HG03025 (cell line): ENCODE measurements at regions not wholly inside any gene's neighbourhood (a gene's known extent, or its start where the extent isn't known, plus 50 kb on each side); places are given as distances from the start of the nearest gene placed in this dataset.

Source experiments
- ATAC-seq: cut with Tn5 transposase; IDR thresholded peaks from one replicate; pipeline ENCODE4 v1.9.1; 2021; ENCODE audit warnings: mild to moderate bottlenecking, moderate library complexity; ENCODE audit not compliant: unreplicated experiment, low FRiP score

GRCh38 chr3:144128108-144128892, 156.7 kb downstream of the DIPK2A start:
- peak; percentile 99 for ATAC-seq

- no peak for ATAC-seq
These were observed 158.1 kb downstream of the DIPK2A start for GRCh38 chr3:144129536-144130214.

DNA sequence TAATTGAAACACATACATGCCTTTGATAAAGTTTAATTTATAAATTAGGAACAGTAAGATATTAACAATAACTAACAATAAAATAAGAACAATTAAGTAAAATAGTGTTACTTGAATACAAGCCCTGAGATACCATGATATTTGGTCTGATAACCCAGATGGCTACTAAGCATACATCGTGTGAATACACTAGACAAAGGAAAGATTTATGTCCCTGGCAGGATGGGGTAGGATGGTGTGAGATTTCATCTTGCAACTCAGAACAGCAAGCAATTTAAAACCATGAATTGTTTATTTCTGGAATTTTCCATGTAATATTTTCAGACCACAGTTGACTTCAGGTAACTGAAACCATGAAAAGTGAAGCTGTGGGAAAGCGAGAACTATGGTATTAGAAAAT, 169.5 kb downstream of the DIPK2A start:
- no peak for ATAC-seq

DNA sequence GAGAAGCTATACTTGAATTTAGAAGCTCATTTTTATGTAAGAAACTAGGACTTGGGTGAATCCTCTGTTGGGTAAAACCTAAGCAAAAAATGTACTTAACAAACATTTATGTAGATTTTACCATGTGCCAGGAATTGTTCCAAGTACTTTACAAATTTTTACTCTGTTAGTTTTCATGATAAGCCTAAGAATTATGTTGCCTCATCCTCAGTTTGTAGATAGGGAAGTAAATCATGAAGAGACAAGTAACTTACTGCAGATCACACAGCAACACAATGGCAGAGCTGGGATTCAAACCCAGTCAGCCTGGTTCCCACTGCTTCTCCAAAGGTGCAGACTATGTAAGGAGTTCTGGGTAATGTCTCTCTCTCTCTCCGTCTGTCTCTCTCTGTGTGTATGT, 169.9 kb downstream of the DIPK2A start:
- ATAC-seq, result no peak

DNA sequence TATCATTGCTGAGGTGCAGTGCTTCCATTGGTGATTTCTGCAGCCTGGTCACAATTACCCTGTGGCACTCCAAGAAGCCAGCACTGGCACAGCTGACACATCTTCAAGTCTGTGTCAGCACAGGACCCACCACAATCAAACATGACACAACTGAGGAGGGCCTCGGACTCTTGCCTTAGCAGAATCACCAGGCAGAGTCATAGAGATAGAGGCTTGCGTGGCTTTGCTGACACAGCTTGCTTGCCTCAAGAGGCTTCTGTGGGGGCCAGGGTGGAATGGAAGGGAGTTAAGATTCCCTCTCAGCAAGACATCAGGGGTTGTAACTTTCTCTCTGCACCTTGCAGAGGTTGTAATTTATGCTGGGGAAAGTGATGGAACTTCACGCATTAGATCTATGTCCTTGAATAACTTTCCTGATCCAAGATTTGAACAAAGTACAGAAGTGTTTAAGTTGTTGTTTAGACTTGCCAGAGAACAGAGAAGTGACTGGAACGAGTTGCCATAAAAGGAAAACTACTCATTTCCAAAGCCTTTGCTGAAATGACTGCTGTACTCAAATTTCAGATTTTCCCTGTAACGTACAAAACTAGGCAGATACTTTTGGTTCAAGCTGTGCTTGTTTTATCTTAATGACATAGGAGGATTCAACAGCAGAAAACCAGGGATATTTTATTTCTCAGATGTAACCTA, 170.7 kb downstream of the DIPK2A start:
- ATAC-seq, result no peak

- ATAC-seq, result no peak
These were observed 176.7 kb downstream of the DIPK2A start for GRCh38 chr3:144148356-144148755.

DNA sequence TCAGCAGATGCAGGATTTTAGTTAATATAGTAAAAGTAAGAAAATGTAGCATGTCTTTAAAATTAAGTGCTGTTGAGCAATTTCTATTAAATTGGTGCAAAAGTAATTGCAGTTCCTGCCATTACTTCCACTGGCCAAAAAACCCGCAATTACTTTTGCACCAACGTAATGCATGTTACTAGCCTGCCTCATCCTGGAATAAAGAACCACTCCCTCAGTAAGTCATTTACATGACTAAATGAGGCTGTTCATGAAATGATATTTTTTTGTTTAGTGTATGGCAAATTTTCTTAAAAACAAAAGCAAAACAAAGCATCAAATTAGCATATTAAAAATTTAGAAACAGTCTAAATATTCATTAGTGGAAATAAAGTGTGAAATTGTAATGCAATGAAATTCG, 180.4 kb downstream of the DIPK2A start:
- no peak for ATAC-seq

- no peak for ATAC-seq
These were observed 189.0 kb downstream of the DIPK2A start for GRCh38 chr3:144160627-144161026.

GRCh38 chr3:144162042-144162441, 190.4 kb downstream of the DIPK2A start:
- ATAC-seq, result no peak

DNA sequence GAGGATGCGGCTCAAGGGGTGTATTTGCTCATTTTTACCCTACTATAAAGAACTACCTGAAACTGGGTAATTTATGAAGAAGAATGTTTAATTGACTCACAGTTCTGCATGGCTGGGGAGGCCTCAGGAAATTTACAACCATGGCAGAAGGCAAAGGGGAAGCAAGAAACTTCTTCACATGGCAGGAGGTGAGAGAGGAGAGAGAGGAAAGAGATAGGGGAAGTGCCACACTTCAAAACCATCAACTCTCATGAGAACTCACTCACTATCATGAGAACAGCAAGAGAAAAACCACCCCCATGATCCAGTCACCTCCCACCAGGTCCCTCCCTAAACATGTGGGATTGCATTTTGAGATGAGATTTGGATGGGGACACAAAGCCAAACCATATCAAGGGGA, 192.7 kb downstream of the DIPK2A start:
- no peak for ATAC-seq

DNA sequence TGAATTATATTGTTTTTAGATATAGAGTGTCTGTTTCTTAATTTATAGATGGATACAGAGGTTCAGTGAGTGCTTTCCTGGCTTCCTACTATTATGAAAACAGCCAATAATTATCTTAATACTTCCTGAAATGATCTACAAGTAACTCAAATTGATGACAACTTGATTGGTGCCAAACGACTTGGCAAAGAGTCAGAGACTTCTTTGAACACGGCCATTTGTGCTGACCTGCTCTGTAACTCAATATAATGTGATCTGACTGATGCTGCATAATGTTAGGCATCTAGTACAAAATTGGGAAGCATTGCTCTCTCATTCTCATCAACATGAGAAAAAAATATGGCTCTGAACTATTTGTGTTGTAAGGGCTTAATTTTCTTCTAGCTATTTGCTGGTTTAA, 193.9 kb downstream of the DIPK2A start:
- no peak for ATAC-seq

DNA sequence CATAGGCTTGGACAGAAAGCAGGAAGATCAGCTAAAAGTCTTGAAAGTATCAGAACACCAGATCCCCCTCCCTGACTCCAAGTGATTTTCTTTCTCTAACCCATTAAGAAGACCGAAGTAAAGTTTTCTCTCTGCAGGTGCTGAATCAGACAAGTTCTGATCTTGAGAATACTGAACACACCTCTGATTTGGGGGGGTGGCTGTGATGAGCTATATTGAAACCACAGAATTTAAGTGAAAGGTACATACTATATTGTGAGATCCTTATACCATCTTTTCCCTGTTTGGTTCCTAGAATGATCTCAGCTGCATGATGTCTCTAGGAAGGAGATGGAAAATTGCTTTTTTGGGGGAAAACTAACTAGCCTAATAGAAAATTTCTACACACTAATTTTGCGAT, 196.0 kb downstream of the DIPK2A start:
- no peak for ATAC-seq

- ATAC-seq, result no peak
These were observed 201.9 kb downstream of the DIPK2A start for GRCh38 chr3:144173491-144173890.

DNA sequence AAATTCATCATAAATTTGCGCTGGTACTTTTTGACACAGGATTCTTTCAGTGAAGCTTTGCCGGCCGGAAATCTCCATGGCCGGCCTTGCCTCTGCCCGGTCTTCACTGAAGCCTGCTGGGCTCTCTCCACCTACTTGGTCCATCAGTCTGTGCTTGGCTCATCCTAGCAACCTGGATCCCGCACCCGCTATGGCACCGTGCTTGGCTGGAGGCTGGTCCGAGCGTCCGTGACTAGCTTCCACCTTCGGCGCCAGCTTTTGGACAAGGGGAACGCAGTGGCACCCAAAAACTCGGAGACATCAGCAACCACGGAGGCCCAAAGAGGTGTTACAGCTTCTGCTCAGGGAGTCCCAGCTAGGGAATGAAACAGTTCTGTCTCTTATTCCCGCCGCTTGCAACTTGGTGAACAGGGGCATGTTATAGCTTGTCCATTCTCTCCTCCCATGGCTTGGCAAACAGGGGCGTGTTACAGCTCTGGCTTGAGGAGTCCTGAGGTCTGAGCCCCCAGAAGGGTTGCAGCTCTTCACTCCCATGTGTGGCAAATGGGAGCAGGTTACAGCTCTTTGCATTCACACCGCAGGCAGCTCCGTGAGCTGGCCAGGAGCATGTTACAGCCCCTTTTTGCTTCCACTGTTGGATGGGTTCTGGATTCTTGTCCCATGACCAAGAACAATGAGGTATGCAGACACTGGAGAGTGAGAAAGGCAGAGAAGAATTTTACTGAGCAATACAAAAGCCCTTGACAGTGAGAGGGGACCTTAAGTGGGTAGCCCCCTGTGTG, 204.2 kb downstream of the DIPK2A start:
- no peak for ATAC-seq

DNA sequence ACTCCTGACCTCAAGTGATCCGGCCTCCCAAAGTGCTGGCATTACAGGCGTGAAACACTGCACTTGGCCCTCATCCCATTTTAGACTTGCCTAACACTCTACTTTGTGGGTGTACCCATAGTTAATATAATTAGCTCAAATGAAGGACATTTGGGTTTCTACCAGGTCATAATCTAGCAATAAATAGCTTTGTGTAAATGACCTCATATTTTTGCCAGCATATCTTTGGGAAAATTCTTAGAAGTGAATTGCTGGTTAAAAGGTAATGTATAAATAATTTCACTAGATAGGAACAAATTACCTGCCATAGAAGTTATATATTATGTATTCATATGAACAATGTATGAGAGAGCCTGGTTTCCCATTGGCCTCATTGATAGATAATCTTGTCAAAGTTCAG, 206.0 kb downstream of the DIPK2A start:
- no peak for ATAC-seq

GRCh38 chr3:144178607-144179006, 207.0 kb downstream of the DIPK2A start:
- ATAC-seq, result no peak

DNA sequence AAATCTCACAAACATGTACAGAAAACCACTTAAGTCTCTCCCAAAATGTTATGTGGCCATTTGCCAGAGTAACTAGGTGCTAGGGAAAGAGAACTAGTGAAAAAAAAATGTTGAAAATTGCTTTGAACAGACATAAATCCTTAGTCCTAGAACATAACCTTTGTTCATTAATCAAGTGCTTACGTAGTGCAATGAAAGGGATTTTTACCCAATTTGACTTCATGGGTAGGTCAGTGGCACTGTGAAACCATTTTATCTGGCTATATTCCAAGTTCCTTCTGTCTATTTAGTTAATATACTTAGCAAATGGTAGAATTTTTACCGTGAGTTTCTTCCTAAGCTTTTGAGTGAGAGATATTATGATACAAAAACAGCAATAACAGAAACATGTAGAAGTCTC, 209.4 kb downstream of the DIPK2A start:
- no peak for ATAC-seq

DNA sequence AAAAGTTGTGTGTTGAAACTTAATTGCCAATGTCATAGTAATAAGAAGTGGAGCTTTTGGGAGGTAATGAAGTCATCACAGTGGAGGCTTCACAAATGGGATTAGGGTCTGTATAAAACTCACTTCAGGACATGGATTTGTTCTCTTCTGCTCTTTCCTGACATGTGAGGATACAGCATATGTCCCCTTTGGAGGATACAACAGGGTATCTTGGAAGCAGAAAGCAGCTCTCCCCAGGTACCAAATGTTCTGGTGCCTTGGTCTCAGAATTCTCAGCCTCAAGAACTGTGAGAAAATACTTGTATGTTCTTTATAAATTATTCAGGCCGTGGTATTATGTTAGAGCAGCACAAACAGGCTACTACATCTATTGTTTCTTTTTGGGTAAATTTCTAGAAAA, 210.9 kb downstream of the DIPK2A start:
- ATAC-seq, result no peak

- no peak for ATAC-seq
These were observed 213.7 kb downstream of the DIPK2A start for GRCh38 chr3:144185276-144185675.

DNA sequence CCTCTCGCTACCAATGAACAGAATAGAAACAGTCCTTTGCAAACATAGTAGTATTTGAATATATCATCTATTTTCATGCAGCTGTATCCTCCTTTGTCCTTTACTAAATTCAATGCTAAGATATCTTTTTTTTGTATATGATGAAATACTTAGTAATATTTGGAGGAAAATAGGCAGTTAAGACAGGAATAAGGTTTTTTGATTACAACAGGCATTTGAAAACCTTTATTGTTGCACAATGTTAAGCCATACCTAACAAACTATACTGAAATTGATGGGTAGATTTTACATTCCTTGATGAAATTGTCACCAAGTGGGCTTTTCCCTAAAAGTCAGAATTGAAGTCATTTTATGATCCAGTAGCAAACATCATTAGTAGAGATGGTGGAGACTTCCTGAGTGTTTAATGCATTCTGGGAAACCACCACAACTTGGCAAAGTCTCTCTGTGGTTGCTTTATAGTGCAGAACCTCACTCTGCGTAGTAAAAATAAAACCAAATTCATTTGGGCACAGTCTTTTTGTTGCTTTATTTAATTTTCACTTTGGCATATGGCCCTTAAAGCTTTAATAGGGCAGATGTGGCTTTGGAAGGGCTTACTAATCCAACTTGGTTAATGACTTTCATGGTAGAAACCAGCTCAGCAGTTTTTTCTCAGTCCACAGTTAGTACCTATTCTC, 216.0 kb downstream of the DIPK2A start:
- no peak for ATAC-seq
